Mesenchymal stem cell (in vitro differentiated cells and primary cell): ENCODE measurements at regions not wholly inside any gene's neighbourhood (a gene's known extent, or its start where the extent isn't known, plus 50 kb on each side); places are given as distances from the start of the nearest gene placed in this dataset.
"Not testable (repeated sequence)": the region's sequence is repeated elsewhere in the genome, so short reads cannot be mapped to it uniquely, and the experiment has no call there.

Experiments
- DNase-seq: peaks from one replicate; pipeline ENCODE4 v3.0.0-alpha.2; 2013
- H2AFZ ChIP-seq: one replicate; pipeline ENCODE4 v1.6.1; 2013; ENCODE audit warnings: low read depth, mild to moderate bottlenecking, control low read depth, inconsistent platforms, low read length, moderate library complexity
- H2AK5ac ChIP-seq: 2 replicates; pipeline ENCODE4 v1.6.1; 2013; ENCODE audit warnings: low read length, moderate library complexity, mild to moderate bottlenecking, inconsistent platforms; ENCODE audit not compliant: severe bottlenecking
- H2BK120ac ChIP-seq: one replicate; pipeline ENCODE4 v1.6.1; 2013; ENCODE audit warnings: low read depth, mild to moderate bottlenecking, inconsistent platforms, low read length, moderate library complexity
- H2BK12ac ChIP-seq, 2 experiments: one replicate each; pipeline ENCODE4 v1.6.1; 2013; ENCODE audit warnings: inconsistent platforms in 2 of 2, low read length in 2 of 2, mild to moderate bottlenecking in 2 of 2, moderate library complexity in 2 of 2, control low read depth in 1 of 2
- H2BK15ac ChIP-seq: one replicate; pipeline ENCODE4 v1.6.1; 2013; ENCODE audit warnings: mild to moderate bottlenecking, low read depth, inconsistent platforms; ENCODE audit not compliant: poor library complexity, severe bottlenecking
- H2BK5ac ChIP-seq: 2 replicates; pipeline ENCODE4 v1.6.1; 2013; ENCODE audit warnings: low read depth, mild to moderate bottlenecking, low read length, control low read depth, inconsistent platforms; ENCODE audit not compliant: poor library complexity, severe bottlenecking
- H3K14ac ChIP-seq, 2 experiments: one replicate each; pipeline ENCODE4 v1.6.1; 2013; ENCODE audit warnings: inconsistent platforms in 2 of 2, low read length in 2 of 2, control low read depth in 1 of 2, mild to moderate bottlenecking in 1 of 2, moderate library complexity in 1 of 2
- H3K18ac ChIP-seq, 2 experiments: one replicate each; pipeline ENCODE4 v1.6.1; 2013; ENCODE audit warnings: inconsistent platforms in 2 of 2, low read length in 2 of 2, control low read depth in 1 of 2, low read depth in 1 of 2, mild to moderate bottlenecking in 1 of 2
- H3K23ac ChIP-seq, 2 experiments: one replicate each; pipeline ENCODE4 v1.6.1; 2013; ENCODE audit warnings: inconsistent platforms in 2 of 2, low read length in 2 of 2, mild to moderate bottlenecking in 2 of 2, moderate library complexity in 2 of 2, control low read depth in 1 of 2
- H3K27ac ChIP-seq: 2 replicates; pipeline ENCODE4 v1.5.1; 2013; ENCODE audit warnings: mild to moderate bottlenecking, moderate library complexity, low read length, control low read depth, inconsistent platforms; ENCODE audit not compliant: poor library complexity, severe bottlenecking
- H3K27me3 ChIP-seq, 2 experiments: 2 replicates each; pipeline versions ENCODE4 v1.6.1 to v1.7.0; 2013; ENCODE audit warnings: low read length in 2 of 2, mild to moderate bottlenecking in 2 of 2, moderate library complexity in 2 of 2, control low read depth in 1 of 2, inconsistent platforms in 1 of 2; ENCODE audit not compliant: control insufficient read depth in 1 of 2, insufficient read depth in 1 of 2
- H3K36me3 ChIP-seq, 2 experiments: 2 replicates each; pipeline versions ENCODE4 v1.6.1 to v1.7.0; 2013; ENCODE audit warnings: low read length in 2 of 2, control low read depth in 1 of 2, inconsistent platforms in 1 of 2, low read depth in 1 of 2, mild to moderate bottlenecking in 1 of 2; ENCODE audit not compliant: insufficient read depth in 2 of 2, control insufficient read depth in 1 of 2
- H3K4ac ChIP-seq, 2 experiments: one replicate each; pipeline ENCODE4 v1.6.1; 2013; ENCODE audit warnings: inconsistent platforms in 2 of 2, low read length in 2 of 2, mild to moderate bottlenecking in 2 of 2, moderate library complexity in 2 of 2, control low read depth in 1 of 2, low read depth in 1 of 2
- H3K4me1 ChIP-seq: 2 replicates; pipeline ENCODE4 v1.6.1; 2013; ENCODE audit warnings: low read depth, low read length, control low read depth; ENCODE audit not compliant: control insufficient read depth, insufficient read depth
- H3K4me2 ChIP-seq: 2 replicates; pipeline ENCODE4 v1.6.1; 2013; ENCODE audit warnings: low read length, mild to moderate bottlenecking, inconsistent platforms; ENCODE audit not compliant: poor library complexity, severe bottlenecking
- H3K4me3 ChIP-seq, 2 experiments: 2 replicates each; pipeline versions ENCODE4 v1.5.1 to v1.7.0; 2013; ENCODE audit warnings: low read length in 2 of 2, mild to moderate bottlenecking in 2 of 2, control low read depth in 1 of 2, low read depth in 1 of 2; ENCODE audit not compliant: insufficient read depth in 1 of 2
- H3K79me1 ChIP-seq: replicated peaks from 2 replicates; pipeline ENCODE4 v1.6.1; 2013; ENCODE audit warnings: mild to moderate bottlenecking, control low read depth, low read length, inconsistent platforms; ENCODE audit not compliant: poor library complexity, severe bottlenecking
- H3K9ac ChIP-seq: 2 replicates; pipeline ENCODE4 v1.7.0; 2013; ENCODE audit warnings: mild to moderate bottlenecking, low read length, moderate library complexity
- H3K9me3 ChIP-seq: 2 replicates; pipeline ENCODE4 v1.7.0; 2013; ENCODE audit warnings: mild to moderate bottlenecking, low read length; ENCODE audit not compliant: control insufficient read depth
- H4K8ac ChIP-seq: one replicate; pipeline ENCODE4 v1.6.1; 2013; ENCODE audit warnings: inconsistent platforms, mild to moderate bottlenecking, low read length, moderate library complexity
- H4K91ac ChIP-seq: one replicate; pipeline ENCODE4 v1.6.1; 2013; ENCODE audit warnings: mild to moderate bottlenecking, low read length, inconsistent platforms
- WGBS: methylation state at CpG from one replicate; pipeline ENCODE4 v1.1.7; 2013; ENCODE audit warnings: mixed read lengths; 5-methylcytosine and 5-hydroxymethylcytosine counted together

DNA sequence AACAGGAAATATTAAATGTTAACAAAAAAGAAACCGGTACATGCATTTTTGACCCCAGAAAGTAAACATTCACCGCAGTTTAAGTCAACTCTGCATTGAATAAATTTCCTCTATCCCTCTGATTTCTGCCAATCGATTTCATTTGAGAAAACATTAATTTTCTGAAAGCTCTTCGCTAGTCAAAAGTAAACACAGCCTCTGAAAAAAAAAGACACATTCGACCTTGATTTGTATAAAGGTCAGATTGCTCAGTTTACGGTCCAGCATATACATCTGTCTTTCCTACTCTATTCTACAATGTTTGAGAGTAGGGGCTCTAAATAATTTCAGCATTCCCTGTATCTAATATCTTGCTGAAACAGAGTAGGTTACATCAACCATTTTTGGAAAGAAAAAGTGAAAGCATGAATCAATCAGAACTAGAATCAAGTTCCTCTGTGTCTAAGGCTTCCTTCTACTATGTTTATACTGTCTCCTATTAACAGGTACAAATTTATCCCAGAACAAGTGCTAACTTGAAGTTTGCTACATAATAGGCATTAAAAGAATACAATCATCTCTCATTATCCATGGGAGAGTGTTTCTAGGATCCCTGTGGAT is 243.8 kb downstream of the UBE2NL start:
- not testable (repeated sequence) for H2AFZ ChIP-seq, DNase-seq, H2AK5ac ChIP-seq, H3K14ac ChIP-seq, H2BK120ac ChIP-seq, H3K4me3 ChIP-seq, H3K36me3 ChIP-seq, H3K27ac ChIP-seq, H3K79me1 ChIP-seq, H3K9me3 ChIP-seq, H2BK5ac ChIP-seq, H3K23ac ChIP-seq, H4K91ac ChIP-seq, H3K4me1 ChIP-seq, H3K9ac ChIP-seq, H3K4ac ChIP-seq, H2BK15ac ChIP-seq, H2BK12ac ChIP-seq, H3K4me2 ChIP-seq, H3K27me3 ChIP-seq, H3K18ac ChIP-seq, H4K8ac ChIP-seq
- 40% methylated on average over 1 of the region's 6 CpGs for WGBS

- not testable (repeated sequence) for H3K14ac ChIP-seq, H2BK5ac ChIP-seq, H2BK12ac ChIP-seq, H3K4me3 ChIP-seq, H3K9me3 ChIP-seq, DNase-seq, H3K4me2 ChIP-seq, H3K4me1 ChIP-seq, H4K8ac ChIP-seq, H2BK120ac ChIP-seq, H3K27ac ChIP-seq, H2BK15ac ChIP-seq, H2AFZ ChIP-seq, H3K23ac ChIP-seq, H2AK5ac ChIP-seq, H3K18ac ChIP-seq, H3K36me3 ChIP-seq, H4K91ac ChIP-seq, H3K79me1 ChIP-seq, H3K4ac ChIP-seq, H3K27me3 ChIP-seq, H3K9ac ChIP-seq
- no CpG with 5 or more reads among the region's 2 CpGs for whole genome bisulfite sequencing
Measured at GRCh38 chrX:144129511-144129910, 245.6 kb downstream of the UBE2NL start.

GRCh38 chrX:144130507-144130906 is 246.6 kb downstream of the UBE2NL start:
- H2BK15ac ChIP-seq, H3K36me3 ChIP-seq, H2BK120ac ChIP-seq, H3K4me2 ChIP-seq, H2BK12ac ChIP-seq, H4K8ac ChIP-seq, H3K23ac ChIP-seq, H3K4ac ChIP-seq, H3K27ac ChIP-seq, H3K9ac ChIP-seq, H2AFZ ChIP-seq, H3K9me3 ChIP-seq, H3K18ac ChIP-seq, DNase-seq, H3K14ac ChIP-seq, H4K91ac ChIP-seq, H3K27me3 ChIP-seq, H3K79me1 ChIP-seq, H3K4me3 ChIP-seq, H3K4me1 ChIP-seq, H2AK5ac ChIP-seq, H2BK5ac ChIP-seq: not testable (repeated sequence)
- WGBS = no CpG with 5 or more reads among the region's 3 CpGs

DNA sequence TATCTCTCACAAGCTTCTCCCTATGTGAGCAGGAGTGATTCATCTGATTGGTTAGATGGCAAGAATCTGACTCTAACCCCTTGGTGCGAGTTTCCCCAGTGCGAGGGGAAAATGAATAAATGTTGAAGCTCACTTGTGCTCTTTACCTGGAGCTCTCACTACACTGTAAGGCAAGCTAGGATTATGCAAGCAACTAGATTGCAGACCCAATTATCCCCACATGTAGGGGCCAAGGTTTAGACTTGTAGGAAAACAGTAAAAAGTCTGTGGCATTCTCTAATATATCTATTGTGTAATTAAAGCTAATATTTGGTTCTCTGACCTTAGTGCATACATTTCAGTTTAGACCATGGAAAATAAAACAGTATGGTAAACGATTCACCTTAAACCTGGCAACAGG is 247.2 kb downstream of the UBE2NL start:
- not testable (repeated sequence) for H3K9me3 ChIP-seq, H2BK15ac ChIP-seq, H3K4me3 ChIP-seq, H3K27me3 ChIP-seq, H3K9ac ChIP-seq, H4K91ac ChIP-seq, H2BK5ac ChIP-seq, H3K4ac ChIP-seq, H3K14ac ChIP-seq, H4K8ac ChIP-seq, DNase-seq, H3K36me3 ChIP-seq, H3K18ac ChIP-seq, H2BK12ac ChIP-seq, H2BK120ac ChIP-seq, H3K4me1 ChIP-seq, H2AFZ ChIP-seq, H3K27ac ChIP-seq, H3K4me2 ChIP-seq, H3K23ac ChIP-seq, H2AK5ac ChIP-seq, H3K79me1 ChIP-seq
- no CpG with 5 or more reads among the region's 3 CpGs for WGBS
